CD4-positive, alpha-beta memory T cell (primary cell): ENCODE measurements at regions not wholly inside any gene's neighbourhood (a gene's known extent, or its start where the extent isn't known, plus 50 kb on each side); places are given as distances from the start of the nearest gene placed in this dataset.

Source experiments
- CTCF ChIA-PET: fragments of 350-600 bp; sonication (Branson Sonifier 250); formaldehyde crosslinking; loops from one replicate; lab custom pipeline; 2021; ENCODE audit warnings: inconsistent platforms; ENCODE audit not compliant: partially characterized antibody; lab: Charles Lee
- POLR2A ChIA-PET: fragments of 350-600 bp; sonication (Branson Sonifier 250); formaldehyde crosslinking; loops from one replicate; lab custom pipeline; 2021; ENCODE audit not compliant: partially characterized antibody; lab: Charles Lee
- DNase-seq, 5 donors: peaks; one replicate each; pipeline versions ENCODE4 v3.0.0 to v3.0.0-alpha.2; 2020 to 2022; ENCODE audit warnings: mixed read lengths in 1 of 5
- H3K27ac ChIP-seq: one replicate; pipeline ENCODE4 v1.7.0; 2013; ENCODE audit warnings: low read depth, low read length
- H3K27me3 ChIP-seq: 2 replicates; pipeline ENCODE4 v1.7.0; 2013; ENCODE audit warnings: mild to moderate bottlenecking, low read length, moderate library complexity; ENCODE audit not compliant: insufficient read depth
- H3K36me3 ChIP-seq: 2 replicates; pipeline ENCODE4 v1.7.0; 2013; ENCODE audit warnings: mild to moderate bottlenecking, low read length, moderate library complexity; ENCODE audit not compliant: insufficient read depth
- H3K4me1 ChIP-seq: 2 replicates; pipeline ENCODE4 v1.7.0; 2013; ENCODE audit warnings: mild to moderate bottlenecking, low read length, moderate library complexity; ENCODE audit not compliant: insufficient read depth
- H3K4me3 ChIP-seq, 2 donors: one replicate each; pipeline ENCODE4 v1.7.0; 2013; ENCODE audit warnings: low read length in 2 of 2, mild to moderate bottlenecking in 1 of 2
- H3K9me3 ChIP-seq, 2 donors: one replicate each; pipeline ENCODE4 v1.7.0; 2013; ENCODE audit warnings: low read length in 2 of 2, control low read depth in 1 of 2; ENCODE audit not compliant: control insufficient read depth in 1 of 2
- H3K27ac Mint-ChIP-seq, 7 donors: one replicate each; pipeline ENCODE4 v1.8.0; 2020 to 2021; ENCODE audit warnings: mixed read lengths in 7 of 7, mild to moderate bottlenecking in 6 of 7, inconsistent platforms in 3 of 7, moderate library complexity in 3 of 7
- H3K27me3 Mint-ChIP-seq, 2 donors: one replicate each; pipeline ENCODE4 v1.8.0; 2020 to 2021; ENCODE audit warnings: mixed read lengths in 2 of 2
- H3K36me3 Mint-ChIP-seq, 2 donors: one replicate each; pipeline ENCODE4 v1.8.0; 2020 to 2021; ENCODE audit warnings: mixed read lengths in 2 of 2, inconsistent platforms in 1 of 2, mild to moderate bottlenecking in 1 of 2
- H3K4me1 Mint-ChIP-seq, 4 donors: one replicate each; pipeline ENCODE4 v1.8.0; 2020 to 2021; ENCODE audit warnings: mixed read lengths in 4 of 4, mild to moderate bottlenecking in 1 of 4
- H3K4me3 Mint-ChIP-seq, 8 donors: one replicate each; pipeline ENCODE4 v1.8.0; 2020 to 2021; ENCODE audit warnings: mixed read lengths in 8 of 8, mild to moderate bottlenecking in 7 of 8, moderate library complexity in 6 of 8, inconsistent platforms in 3 of 8
- H3K9me3 Mint-ChIP-seq, 8 donors: one replicate each; pipeline ENCODE4 v1.8.0; 2020 to 2021; ENCODE audit warnings: mixed read lengths in 8 of 8, mild to moderate bottlenecking in 5 of 8, inconsistent platforms in 3 of 8, moderate library complexity in 1 of 8
- intact Hi-C: fragments of 100-400 bp; cut with micrococcal nuclease; formaldehyde crosslinking; loops from one replicate; pipeline ENCODE4 v1.15.1; 2023

- no peaks in the 10 kb centered on the region for H3K4me1 Mint-ChIP-seq
- Histone ChIP-seq H3K27ac (no peak overlapping the region), H3K36me3 (no peaks in the 10 kb centered on the region), H3K4me3 (no peak overlapping the region), H3K9me3 (no peaks in the 10 kb centered on the region), H3K27me3 (no peaks in the 10 kb centered on the region), H3K4me1 (no peaks in the 10 kb centered on the region)
- peaks cover 7 to 12% of the 10 kb centered on the region in 2 donors for H3K27me3 Mint-ChIP-seq
- DNase-seq, result no peak
- no peak overlapping the region for H3K27ac Mint-ChIP-seq
- H3K4me3 Mint-ChIP-seq, result no peak overlapping the region
- intact Hi-C loops, result no loop called here
- H3K9me3 Mint-ChIP-seq, result peaks cover 0 to 9% (median 2%) of the 10 kb centered on the region in 8 donors
- POLR2A ChIA-PET, result no interaction called here
- no peaks in the 10 kb centered on the region for H3K36me3 Mint-ChIP-seq
- CTCF ChIA-PET, result interaction anchor here (2.2 kb wide), 1 partner anchor 9 kb away, joined by 5 read pairs; no protein-coding TSS in a partner anchor
Measured at GRCh38 chr6:133814797-133815196, 74.1 kb upstream of the TCF21 start.

- H3K4me3 Mint-ChIP-seq, result no peak overlapping the region
- Histone ChIP-seq H3K36me3 (no peaks in the 10 kb centered on the region), H3K27me3 (no peaks in the 10 kb centered on the region), H3K27ac (no peak overlapping the region), H3K9me3 (no peaks in the 10 kb centered on the region), H3K4me1 (no peaks in the 10 kb centered on the region), H3K4me3 (no peak overlapping the region)
- peaks cover 0 to 9% (median 0%) of the 10 kb centered on the region in 8 donors for H3K9me3 Mint-ChIP-seq
- H3K36me3 Mint-ChIP-seq, result no peaks in the 10 kb centered on the region
- ChIA-PET CTCF (interaction anchor here (2.2 kb wide), 1 partner anchor 9 kb away, joined by 5 read pairs; no protein-coding TSS in a partner anchor), POLR2A (no interaction called here)
- H3K27me3 Mint-ChIP-seq, result peaks cover 4 to 12% of the 10 kb centered on the region in 2 donors
- intact Hi-C loops, result no loop called here
- no peak overlapping the region for H3K27ac Mint-ChIP-seq
- DNase-seq, result no peak
- no peaks in the 10 kb centered on the region for H3K4me1 Mint-ChIP-seq
Measured at GRCh38 chr6:133815313-133815712, 73.6 kb upstream of the TCF21 start.

GRCh38 chr6:133816171-133816570, 72.7 kb upstream of the TCF21 start:
- H3K27ac Mint-ChIP-seq, result no peak overlapping the region
- no peaks in the 10 kb centered on the region for H3K36me3 ChIP-seq
- no peaks in the 10 kb centered on the region for H3K4me1 Mint-ChIP-seq
- intact Hi-C loops, result no loop called here
- H3K27ac ChIP-seq, result no peak overlapping the region
- ChIA-PET CTCF (interaction anchor here (0.7 to 2.8 kb wide), 6 partner anchors 8 to 44 kb away, joined by 3 to 8 read pairs (median 6); no protein-coding TSS in a partner anchor), POLR2A (no interaction called here)
- H3K36me3 Mint-ChIP-seq, result no peaks in the 10 kb centered on the region
- H3K27me3 Mint-ChIP-seq, result peaks cover 3 to 8% of the 10 kb centered on the region in 2 donors
- peaks cover 0 to 7% (median 0%) of the 10 kb centered on the region in 8 donors for H3K9me3 Mint-ChIP-seq
- no peak overlapping the region for H3K4me3 ChIP-seq
- no peak overlapping the region for H3K4me3 Mint-ChIP-seq
- H3K4me1 ChIP-seq, result no peaks in the 10 kb centered on the region
- no peaks in the 10 kb centered on the region for H3K9me3 ChIP-seq
- no peak for DNase-seq
- H3K27me3 ChIP-seq, result no peaks in the 10 kb centered on the region

GRCh38 chr6:133817460-133818047, 71.4 kb upstream of the TCF21 start:
- POLR2A ChIA-PET, result no interaction called here
- intact Hi-C loops, result no loop called here
- peak in 2 of 5 donors; percentile 6 to 47 for DNase-seq
- H3K27ac ChIP-seq, result no peak overlapping the region
- H3K9me3 Mint-ChIP-seq, result peaks cover 0 to 4% (median 0%) of the 10 kb centered on the region in 8 donors
- no peak overlapping the region for H3K27ac Mint-ChIP-seq
- CTCF ChIA-PET, result interaction anchor here (0.6 to 2.8 kb wide), 6 partner anchors 11 to 995 kb away, joined by 4 to 8 read pairs (median 6); no protein-coding TSS in a partner anchor
- H3K27me3 ChIP-seq, result no peaks in the 10 kb centered on the region
- H3K4me3 Mint-ChIP-seq, result no peak overlapping the region
- no peaks in the 10 kb centered on the region for H3K4me1 Mint-ChIP-seq
- no peaks in the 10 kb centered on the region for H3K36me3 Mint-ChIP-seq
- H3K4me1 ChIP-seq, result no peaks in the 10 kb centered on the region
- no peaks in the 10 kb centered on the region for H3K9me3 ChIP-seq
- H3K27me3 Mint-ChIP-seq, result peaks cover 0 to 1% of the 10 kb centered on the region in 2 donors
- no peaks in the 10 kb centered on the region for H3K36me3 ChIP-seq
- H3K4me3 ChIP-seq, result no peak overlapping the region

- Histone ChIP-seq H3K27me3 (no peaks in the 10 kb centered on the region), H3K27ac (no peak overlapping the region), H3K36me3 (no peaks in the 10 kb centered on the region), H3K9me3 (no peaks in the 10 kb centered on the region), H3K4me3 (no peak overlapping the region), H3K4me1 (no peaks in the 10 kb centered on the region)
- POLR2A ChIA-PET, result no interaction called here
- Mint-ChIP-seq H3K36me3 (no peaks in the 10 kb centered on the region), H3K4me3 (no peak overlapping the region), H3K4me1 (no peaks in the 10 kb centered on the region), H3K27me3 (no peaks in the 10 kb centered on the region), H3K9me3 (peaks cover 0 to 4% (median 0%) of the 10 kb centered on the region in 8 donors), H3K27ac (no peak overlapping the region)
- intact Hi-C loops, result no loop called here
- no peak for DNase-seq
- CTCF ChIA-PET, result interaction anchor here (2.1 to 2.8 kb wide), 2 partner anchors 16 kb away, joined by 8 read pairs; no protein-coding TSS in a partner anchor
Measured at GRCh38 chr6:133818320-133818719, 70.6 kb upstream of the TCF21 start.

- Mint-ChIP-seq H3K4me1 (no peaks in the 10 kb centered on the region), H3K36me3 (no peaks in the 10 kb centered on the region), H3K4me3 (no peak overlapping the region), H3K9me3 (peaks cover 0 to 4% (median 0%) of the 10 kb centered on the region in 8 donors), H3K27me3 (peaks cover 0 to 2% of the 10 kb centered on the region in 2 donors), H3K27ac (no peak overlapping the region)
- intact Hi-C loops, result no loop called here
- no peak for DNase-seq
- H3K36me3 ChIP-seq, result no peaks in the 10 kb centered on the region
- H3K4me1 ChIP-seq, result no peaks in the 10 kb centered on the region
- no peak overlapping the region for H3K4me3 ChIP-seq
- ChIA-PET CTCF (no interaction called here), POLR2A (no interaction called here)
- no peaks in the 10 kb centered on the region for H3K27me3 ChIP-seq
- H3K27ac ChIP-seq, result no peak overlapping the region
- no peaks in the 10 kb centered on the region for H3K9me3 ChIP-seq
Measured at GRCh38 chr6:133820208-133820607, 68.7 kb upstream of the TCF21 start.

GRCh38 chr6:133827766-133828165, 61.1 kb upstream of the TCF21 start:
- no peak overlapping the region for H3K4me3 ChIP-seq
- no peaks in the 10 kb centered on the region for H3K9me3 ChIP-seq
- ChIA-PET CTCF (interaction anchor here (0.6 to 1.5 kb wide), 2 partner anchors 12 kb away, joined by 4 read pairs; no protein-coding TSS in a partner anchor), POLR2A (no interaction called here)
- DNase-seq, result no peak
- no peaks in the 10 kb centered on the region for H3K4me1 Mint-ChIP-seq
- H3K9me3 Mint-ChIP-seq, result peaks cover 0 to 5% (median 0%) of the 10 kb centered on the region in 8 donors
- intact Hi-C loops, result no loop called here
- no peak overlapping the region for H3K27ac ChIP-seq
- H3K27me3 Mint-ChIP-seq, result peaks cover 10 to 20% of the 10 kb centered on the region in 2 donors
- H3K27ac Mint-ChIP-seq, result no peak overlapping the region
- no peaks in the 10 kb centered on the region for H3K36me3 Mint-ChIP-seq
- H3K4me1 ChIP-seq, result no peaks in the 10 kb centered on the region
- no peak overlapping the region for H3K4me3 Mint-ChIP-seq
- no peaks in the 10 kb centered on the region for H3K36me3 ChIP-seq
- peaks cover 4% of the 10 kb centered on the region for H3K27me3 ChIP-seq
